Common myeloid progenitor, CD34-positive (primary cell): ENCODE measurements at regions not wholly inside any gene's neighbourhood (a gene's known extent, or its start where the extent isn't known, plus 50 kb on each side); places are given as distances from the start of the nearest gene placed in this dataset.

Source experiments
- CTCF ChIA-PET: fragments of 350-600 bp; sonication (Branson Sonifier 250); formaldehyde crosslinking; loops from one replicate; lab custom pipeline; 2021; ENCODE audit warnings: antibody characterized with exemption; lab: Charles Lee
- POLR2A ChIA-PET: fragments of 350-600 bp; sonication (Branson Sonifier 250); formaldehyde crosslinking; loops from one replicate; lab custom pipeline; 2021; ENCODE audit warnings: antibody characterized with exemption; lab: Charles Lee
- DNase-seq, 3 donors: peaks; one replicate each; pipeline versions ENCODE4 v3.0.0 to v3.0.0-alpha.2; 2013
- H3K27ac ChIP-seq, 2 experiments: 1 replicate in 1 of 2; 2 replicates in 1 of 2; pipeline ENCODE4 v1.7.0; 2013; ENCODE audit warnings: inconsistent platforms in 2 of 2, low read length in 2 of 2, mild to moderate bottlenecking in 2 of 2, low read depth in 1 of 2, moderate library complexity in 1 of 2; ENCODE audit not compliant: severe bottlenecking in 2 of 2, insufficient read depth in 1 of 2, poor library complexity in 1 of 2
- H3K27me3 ChIP-seq, 5 experiments: replicated peaks in 2 of 5; 1 replicate in 3 of 5; 2 replicates in 2 of 5; pipeline versions ENCODE4 v1.6.1 to v1.7.0; 2013; ENCODE audit warnings: low read length in 4 of 5, mild to moderate bottlenecking in 2 of 5, moderate library complexity in 2 of 5, inconsistent platforms in 1 of 5; ENCODE audit not compliant: insufficient read depth in 5 of 5, control insufficient read depth in 4 of 5
- H3K36me3 ChIP-seq, 4 experiments: 1 replicate in 2 of 4; 2 replicates in 2 of 4; pipeline versions ENCODE4 v1.6.1 to v1.7.0; 2013; ENCODE audit warnings: low read length in 3 of 4, control low read depth in 1 of 4, mild to moderate bottlenecking in 1 of 4; ENCODE audit not compliant: control insufficient read depth in 4 of 4, insufficient read depth in 4 of 4
- H3K4me1 ChIP-seq, 4 experiments: 1 replicate in 3 of 4; 2 replicates in 1 of 4; pipeline versions ENCODE4 v1.6.1 to v1.7.1; 2013; ENCODE audit warnings: low read length in 3 of 4, mild to moderate bottlenecking in 3 of 4, control low read depth in 1 of 4, inconsistent platforms in 1 of 4, moderate library complexity in 1 of 4; ENCODE audit not compliant: control insufficient read depth in 4 of 4, insufficient read depth in 4 of 4; ENCODE audit errors: control extremely low read depth in 1 of 4
- H3K4me3 ChIP-seq, 7 experiments: 1 replicate in 4 of 7; 2 replicates in 3 of 7; pipeline versions ENCODE4 v1.5.1 to v1.7.0; 2013; ENCODE audit warnings: mild to moderate bottlenecking in 7 of 7, low read length in 6 of 7, moderate library complexity in 6 of 7, inconsistent platforms in 2 of 7, low read depth in 2 of 7, control low read depth in 1 of 7; ENCODE audit not compliant: insufficient read depth in 4 of 7, control insufficient read depth in 1 of 7; ENCODE audit errors: extremely low read depth in 1 of 7
- H3K9me3 ChIP-seq, 5 experiments: 1 replicate in 4 of 5; 2 replicates in 1 of 5; pipeline versions ENCODE4 v1.6.1 to v1.7.1; 2013; ENCODE audit warnings: low read length in 4 of 5, mild to moderate bottlenecking in 2 of 5, inconsistent platforms in 1 of 5, low read depth in 1 of 5, moderate library complexity in 1 of 5; ENCODE audit not compliant: control insufficient read depth in 4 of 5, insufficient read depth in 2 of 5; ENCODE audit errors: control extremely low read depth in 1 of 5
- WGBS: methylation state at CpG from one replicate; pipeline ENCODE4 v1.1.5; 2013; ENCODE audit not compliant: insufficient coverage; 5-methylcytosine and 5-hydroxymethylcytosine counted together

DNA sequence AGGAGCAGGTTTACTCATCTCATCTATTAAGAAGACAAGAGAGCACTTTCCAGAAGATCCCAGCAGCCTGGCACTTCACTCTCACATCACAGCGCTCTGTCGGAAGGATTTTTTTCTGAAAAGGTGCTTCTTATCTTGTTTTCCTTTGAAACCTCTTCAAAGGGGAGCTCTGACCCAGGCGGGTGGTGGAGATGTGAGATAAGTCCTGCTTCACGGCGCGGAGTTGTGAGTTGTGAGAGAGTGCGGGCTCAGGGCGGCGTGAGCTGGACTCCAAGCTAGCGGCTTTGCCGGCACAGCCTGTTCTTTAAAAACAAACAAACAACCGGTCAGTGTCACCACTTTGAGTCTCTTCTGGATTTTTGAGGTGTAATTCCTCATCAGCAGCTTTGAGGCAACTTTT lies 169.0 kb upstream of the ARGLU1 start:
- peaks cover 0 to 3% (median 2%) of the 10 kb centered on the region in 5 experiments for H3K9me3 ChIP-seq
- DNase-seq, result no peak
- ChIA-PET CTCF (no interaction called here), POLR2A (no interaction called here)
- no peak overlapping the region for H3K27ac ChIP-seq
- 95% methylated on average over 12 of the region's 12 CpGs for WGBS
- no peaks in the 10 kb centered on the region for H3K27me3 ChIP-seq
- no peaks in the 10 kb centered on the region for H3K36me3 ChIP-seq
- H3K4me3 ChIP-seq, result no peak overlapping the region
- H3K4me1 ChIP-seq, result no peaks in the 10 kb centered on the region

- ChIA-PET POLR2A (no interaction called here), CTCF (no interaction called here)
- WGBS, result 91% methylated on average over 5 of the region's 6 CpGs
Measured at GRCh38 chr13:106734198-106734597, 166.3 kb upstream of the ARGLU1 start.

DNA sequence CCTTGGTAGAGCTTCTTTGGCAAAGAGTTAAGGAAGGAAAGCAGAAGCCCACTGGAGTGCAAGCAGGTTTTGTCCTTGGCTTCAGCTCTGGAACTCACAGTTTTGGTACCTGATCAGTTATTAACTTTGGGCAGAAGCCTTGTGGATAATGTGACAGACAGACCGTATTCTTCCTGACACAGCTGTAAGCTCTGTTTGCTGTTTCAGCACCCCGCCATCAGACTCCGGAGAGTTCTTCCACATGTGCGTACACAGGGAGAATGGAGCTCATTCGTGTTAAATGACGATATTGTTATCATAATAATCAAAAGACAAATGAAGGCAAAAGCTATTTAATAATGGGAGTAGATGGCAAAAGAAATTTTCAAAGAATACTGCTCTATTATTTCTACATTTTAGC lies 155.1 kb upstream of the ARGLU1 start:
- Histone ChIP-seq H3K4me1 (no peaks in the 10 kb centered on the region), H3K27me3 (no peaks in the 10 kb centered on the region), H3K27ac (no peak overlapping the region), H3K9me3 (peaks cover 0 to 4% (median 0%) of the 10 kb centered on the region in 5 experiments), H3K36me3 (no peaks in the 10 kb centered on the region), H3K4me3 (no peak overlapping the region)
- CTCF ChIA-PET, result interaction anchor here (1.1 kb wide), 1 partner anchor 36 kb away, joined by 4 read pairs; no protein-coding TSS in a partner anchor
- 100% methylated on average over 1 of the region's 6 CpGs for WGBS
- DNase-seq, result no peak
- POLR2A ChIA-PET, result no interaction called here

More at GRCh38 chr13:106734198-106734597, 166.3 kb upstream of the ARGLU1 start:
- Histone ChIP-seq H3K4me3 (no peak overlapping the region), H3K9me3 (peaks cover 0 to 3% (median 2%) of the 10 kb centered on the region in 5 experiments), H3K4me1 (no peaks in the 10 kb centered on the region), H3K36me3 (no peaks in the 10 kb centered on the region), H3K27me3 (no peaks in the 10 kb centered on the region), H3K27ac (no peak overlapping the region)
- DNase-seq, result no peak

GRCh38 chr13:106722620-106723019 lies 154.7 kb upstream of the ARGLU1 start:
- Histone ChIP-seq H3K9me3 (peaks cover 0 to 4% (median 0%) of the 10 kb centered on the region in 5 experiments), H3K4me1 (no peaks in the 10 kb centered on the region), H3K27ac (no peak overlapping the region), H3K36me3 (no peaks in the 10 kb centered on the region), H3K27me3 (no peaks in the 10 kb centered on the region), H3K4me3 (no peak overlapping the region)
- POLR2A ChIA-PET, result no interaction called here
- WGBS, result no CpG with 5 or more reads among the region's 3 CpGs
- CTCF ChIA-PET, result interaction anchor here (0.6 to 1.1 kb wide), 2 partner anchors 35 to 648 kb away, joined by 3 to 4 read pairs; no protein-coding TSS in a partner anchor
- DNase-seq, result no peak

DNA sequence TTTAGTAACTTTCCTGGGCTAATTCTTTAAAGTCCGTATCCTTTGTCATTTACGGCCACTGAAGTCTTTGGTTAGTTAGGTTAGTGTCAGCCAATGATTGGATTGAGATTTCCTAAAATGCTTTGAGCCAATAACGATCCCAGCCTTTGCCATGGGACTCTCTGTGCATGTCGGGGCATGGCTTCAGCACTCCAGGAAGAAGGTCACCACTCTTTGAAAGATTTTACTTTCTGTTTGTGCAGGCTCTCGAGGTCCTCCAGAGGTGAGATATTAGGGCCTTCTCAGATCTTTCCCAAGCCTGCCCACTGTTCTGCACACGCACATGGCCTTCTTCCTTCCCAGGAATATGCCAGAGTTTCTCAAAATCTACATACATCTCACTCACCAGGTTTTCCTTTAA lies 153.7 kb upstream of the ARGLU1 start:
- 91% methylated on average over 4 of the region's 6 CpGs for WGBS

GRCh38 chr13:106714271-106714982 lies 146.5 kb upstream of the ARGLU1 start:
- no peaks in the 10 kb centered on the region for H3K36me3 ChIP-seq
- 98% methylated on average over 8 of the region's 10 CpGs for WGBS
- H3K27ac ChIP-seq, result no peak overlapping the region
- ChIA-PET POLR2A (no interaction called here), CTCF (no interaction called here)
- H3K4me1 ChIP-seq, result no peaks in the 10 kb centered on the region
- DNase-seq, result no peak
- no peaks in the 10 kb centered on the region for H3K27me3 ChIP-seq
- H3K4me3 ChIP-seq, result no peak overlapping the region
- peaks cover 0 to 5% (median 0%) of the 10 kb centered on the region in 5 experiments for H3K9me3 ChIP-seq

More for the DNA sequence above, 153.7 kb upstream of the ARGLU1 start:
- CTCF ChIA-PET, result no interaction called here
- H3K4me3 ChIP-seq, result no peak overlapping the region
- H3K36me3 ChIP-seq, result no peaks in the 10 kb centered on the region
- peaks cover 0 to 7% (median 0%) of the 10 kb centered on the region in 5 experiments for H3K9me3 ChIP-seq
- POLR2A ChIA-PET, result no interaction called here
- H3K27me3 ChIP-seq, result no peaks in the 10 kb centered on the region
- no peaks in the 10 kb centered on the region for H3K4me1 ChIP-seq
- DNase-seq, result no peak
- no peak overlapping the region for H3K27ac ChIP-seq

GRCh38 chr13:106712381-106712780 lies 144.4 kb upstream of the ARGLU1 start:
- no peak for DNase-seq
- no peak overlapping the region for H3K27ac ChIP-seq
- no peaks in the 10 kb centered on the region for H3K4me1 ChIP-seq
- H3K27me3 ChIP-seq, result no peaks in the 10 kb centered on the region
- H3K36me3 ChIP-seq, result no peaks in the 10 kb centered on the region
- ChIA-PET CTCF (no interaction called here), POLR2A (no interaction called here)
- H3K4me3 ChIP-seq, result no peak overlapping the region
- WGBS, result 99% methylated on average over 7 of the region's 10 CpGs
- peaks cover 0 to under 1% (median 0%) of the 10 kb centered on the region in 5 experiments for H3K9me3 ChIP-seq
